ENCODE measurements at regions not wholly inside any gene's neighbourhood (a gene's known extent, or its start where the extent isn't known, plus 50 kb on each side); places are given as distances from the start of the nearest gene placed in this dataset.
A peak's percentile ranks its signal among the peaks of the same experiment; 100 is the strongest.

DNA sequence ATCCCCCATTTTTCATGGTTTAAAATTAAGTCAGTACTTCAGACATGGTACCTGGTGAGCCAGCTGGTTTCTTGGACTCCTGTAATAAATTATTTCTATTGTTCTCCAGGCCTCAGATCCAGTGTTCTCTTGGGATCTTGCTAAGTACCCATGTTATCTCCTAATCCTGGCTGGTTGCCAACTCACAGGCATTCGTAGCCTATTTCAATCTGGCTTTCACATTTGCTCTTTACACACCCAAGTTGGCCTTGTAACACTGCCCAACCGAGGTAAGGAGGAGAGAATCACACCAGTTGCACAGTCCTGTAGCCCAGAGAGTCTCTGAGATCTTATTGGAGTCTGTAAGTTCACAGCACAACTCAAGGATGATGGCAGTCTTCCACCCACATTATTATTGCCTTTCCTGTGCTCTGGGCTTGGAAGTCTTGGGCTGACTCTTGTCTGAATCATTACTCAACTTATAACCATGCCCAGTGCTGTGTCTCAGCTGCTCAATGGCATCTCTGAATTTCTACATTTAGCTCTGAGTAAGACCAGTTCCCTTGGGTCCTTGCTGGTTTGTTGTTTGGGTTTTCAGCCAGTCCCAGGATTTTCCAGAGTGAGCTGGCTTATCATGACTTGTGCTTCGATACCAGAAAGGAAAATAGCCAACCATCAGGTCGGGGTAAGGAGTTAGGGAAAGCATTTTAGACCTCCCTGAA lies 76.6 kb upstream of the KLF12 start:
- CTCF ChIA-PET (ENCODE audit: partially characterized antibody), result interaction anchor here (1.0 kb wide), 1 partner anchor 1146 kb away, joined by 3 read pairs; no protein-coding TSS in a partner anchor
- no peak overlapping the region for H3K18ac ChIP-seq (ENCODE audit: extremely low read depth, low read length)
- H3K4me2 ChIP-seq (ENCODE audit: insufficient read depth in 1 of 2, low read depth in 2 of 2, low read length in 2 of 2), result no peak overlapping the region
- H3K27ac ChIP-seq (ENCODE audit: low read depth, low read length), result no peak overlapping the region
- H2BK120ac ChIP-seq (replicated peaks; ENCODE audit: low read depth, low read length), result no peak overlapping the region
- no peaks in the 10 kb centered on the region for H3K36me3 ChIP-seq (ENCODE audit: control insufficient read depth in 2 of 4, insufficient read depth in 4 of 4, low read length in 3 of 4)
- DNase-seq (ENCODE audit: low read depth in 1 of 2, low spot score in 2 of 2) (no peak), FAIRE-seq (no peak)
- no peaks in the 10 kb centered on the region for H3K79me1 ChIP-seq (ENCODE audit: low read depth, low read length)
- WGBS, 2 experiments (ENCODE audit: extremely low coverage in 1 of 2, insufficient coverage in 1 of 2, insufficient read length in 1 of 2, insufficient replicate concordance in 2 of 2, low coverage in 1 of 2, low lambda C conversion rate in 2 of 2, missing lambda C conversion rate in 1 of 2), result 91% methylated on average over 4 of the region's 4 CpGs; no CpG with 5 or more reads in 1 of the 2 experiments
- no peak overlapping the region for H3K9ac ChIP-seq (replicated peaks in 1 of 4; ENCODE audit: extremely low read depth in 1 of 4, low read depth in 3 of 4, low read length in 3 of 4)
- no peaks in the 10 kb centered on the region for H4K20me1 ChIP-seq (replicated peaks in 1 of 2; ENCODE audit: control insufficient read depth in 1 of 2, insufficient read depth in 2 of 2, low read length in 2 of 2)
- no peak overlapping the region for H3K4me3 ChIP-seq (ENCODE audit: extremely low read depth in 1 of 4, insufficient read depth in 2 of 4, low read depth in 3 of 4, low read length in 4 of 4)
- TF ChIP-seq, protein P1, sequence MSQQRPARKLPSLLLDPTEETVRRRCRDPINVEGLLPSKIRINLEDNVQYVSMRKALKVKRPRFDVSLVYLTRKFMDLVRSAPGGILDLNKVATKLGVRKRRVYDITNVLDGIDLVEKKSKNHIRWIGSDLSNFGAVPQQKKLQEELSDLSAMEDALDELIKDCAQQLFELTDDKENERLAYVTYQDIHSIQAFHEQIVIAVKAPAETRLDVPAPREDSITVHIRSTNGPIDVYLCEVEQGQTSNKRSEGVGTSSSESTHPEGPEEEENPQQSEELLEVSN (IDR thresholded peaks at IDR 0.05), result no peak
- TF ChIP-seq CHD1 (IDR thresholded peaks at IDR 0.05; ENCODE audit: low read depth, low read length), result no peak
- TF ChIP-seq CHD2 (IDR thresholded peaks at IDR 0.05; ENCODE audit: low read length), result no peak
- TF ChIP-seq TAF7 (optimal IDR thresholded peaks at IDR 0.05; ENCODE audit: borderline replicate concordance, low read depth, low read length), result no peak
- no peak for TF ChIP-seq SP1 (IDR thresholded peaks at IDR 0.05; ENCODE audit: low read depth, low read length)
- no peak for TF ChIP-seq CBX8 (IDR thresholded peaks at IDR 0.05; ENCODE audit: borderline replicate concordance, low read depth, low read length)
- TF ChIP-seq RAD21 (IDR thresholded peaks at IDR 0.05 in 1 of 2, conservative IDR thresholded peaks at IDR 0.05 in 1 of 2; ENCODE audit: low read depth in 2 of 2, low read length in 2 of 2), result no peak
- TF ChIP-seq ZNF274 (IDR thresholded peaks at IDR 0.05; ENCODE audit: borderline replicate concordance, extremely low read depth, low read length), result no peak
- no peaks in the 10 kb centered on the region for H3K4me1 ChIP-seq (replicated peaks in 1 of 4; ENCODE audit: control insufficient read depth in 3 of 4, insufficient read depth in 4 of 4, low read length in 3 of 4)
- no peak overlapping the region for H4K5ac ChIP-seq (ENCODE audit: insufficient read length, low read depth, low read length)
- H2BK20ac ChIP-seq (ENCODE audit: low read length), result no peak overlapping the region
- no peaks in the 10 kb centered on the region for H3K79me2 ChIP-seq (ENCODE audit: control insufficient read depth in 1 of 2, insufficient read depth in 2 of 2, low read length in 2 of 2)
- H3K27me3 ChIP-seq (replicated peaks in 1 of 4; ENCODE audit: control insufficient read depth in 3 of 4, extremely low read depth in 1 of 4, insufficient read depth in 3 of 4, low read length in 3 of 4), result no peaks in the 10 kb centered on the region
- H3K23me2 ChIP-seq (ENCODE audit: low read depth, low read length), result no peaks in the 10 kb centered on the region; the same call in 1 of the 2 replicates
- no peaks in the 10 kb centered on the region for H3K9me3 ChIP-seq (ENCODE audit: insufficient read depth in 2 of 2, low read depth in 1 of 2, low read length in 1 of 2)
- no peak overlapping the region for H2BK15ac ChIP-seq (ENCODE audit: low read length)
- POLR2A ChIA-PET (ENCODE audit: partially characterized antibody), result no interaction called here
- H4K8ac ChIP-seq (ENCODE audit: extremely low read depth, insufficient read depth, low read length), result no peak overlapping the region
- no peak overlapping the region for H2BK5ac ChIP-seq (ENCODE audit: low read depth, low read length)
- H2BK12ac ChIP-seq (ENCODE audit: low read depth, low read length), result no peak overlapping the region
- no peak overlapping the region for H4K91ac ChIP-seq (replicated peaks; ENCODE audit: insufficient read length, low read length)
- H3K56ac ChIP-seq (replicated peaks; ENCODE audit: insufficient read length, low read depth, low read length), result no peak overlapping the region
- H2AK5ac ChIP-seq (ENCODE audit: low read depth, low read length), result no peak overlapping the region
- peak overlapping the region; percentile 89; the same call in 1 of the 2 replicates for H2AFZ ChIP-seq (ENCODE audit: low read length)
- H3K4ac ChIP-seq (replicated peaks; ENCODE audit: insufficient read length, low read depth, low read length), result no peak overlapping the region
- H3K23ac ChIP-seq (ENCODE audit: insufficient read length), result no peak overlapping the region
- H3K14ac ChIP-seq (ENCODE audit: insufficient read length), result no peak overlapping the region
